ENCODE measurements at regions not wholly inside any gene's neighbourhood (a gene's known extent, or its start where the extent isn't known, plus 50 kb on each side); places are given as distances from the start of the nearest gene placed in this dataset.

DNA sequence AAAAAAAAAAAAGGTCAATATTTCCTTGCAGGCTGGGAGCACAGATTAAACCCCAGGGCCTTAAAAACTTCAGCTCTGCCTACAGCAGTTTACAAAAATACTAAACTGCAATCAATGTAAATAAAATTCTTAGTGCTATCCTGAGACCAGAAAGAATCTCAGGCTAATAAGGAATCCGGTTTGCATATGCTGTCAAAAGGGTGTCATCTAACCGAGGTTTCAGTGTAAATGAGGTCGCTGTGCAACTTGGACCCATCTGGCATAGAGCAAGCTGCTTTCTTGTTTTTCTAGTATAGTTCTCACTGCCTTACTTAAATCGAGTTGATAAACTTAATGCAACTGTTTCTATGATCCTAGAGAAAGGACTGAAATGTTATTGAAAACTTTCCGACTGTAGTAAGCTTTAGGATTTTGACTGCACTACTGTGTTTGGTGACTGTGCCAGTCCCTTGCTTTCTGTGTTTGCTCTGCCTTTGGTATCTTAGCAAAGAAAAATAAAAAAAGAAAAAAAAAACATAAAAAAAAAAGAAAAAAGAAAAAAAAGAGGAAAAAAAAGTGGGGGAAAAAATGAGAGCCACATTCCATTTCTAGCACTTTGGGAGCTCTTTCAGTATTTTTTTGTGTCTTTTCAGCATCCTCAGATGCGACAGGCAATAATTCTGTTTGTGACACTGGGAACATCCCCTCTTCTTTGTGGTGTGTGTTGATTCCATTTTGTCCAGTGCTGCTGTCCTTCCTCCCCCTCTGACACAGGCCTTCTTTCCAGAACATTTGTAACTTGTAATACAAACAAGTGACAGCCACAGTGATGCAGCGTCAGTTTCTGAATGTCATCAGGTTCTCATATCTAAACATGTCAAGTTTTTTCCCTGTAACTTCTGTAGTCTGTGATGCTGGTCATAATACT is 340.5 kb downstream of the ZNF536 start:
- TF ChIP-seq POLR2A (IDR thresholded peaks at IDR 0.05; ENCODE audit: low read depth, low read length) = no peak
- TF ChIP-seq POLR2AphosphoS5 (IDR thresholded peaks at IDR 0.05; ENCODE audit: low read depth, low read length) = no peak
- TF ChIP-seq TAF1 (IDR thresholded peaks at IDR 0.05; ENCODE audit: low read depth, low read length) = no peak
- TF ChIP-seq PAX5 (IDR thresholded peaks at IDR 0.05; ENCODE audit: insufficient read depth, low read length, severe bottlenecking) = no peak
